Activated T-cell treated with anti-CD3 and anti-CD28 coated beads, Interleukin-2, amount 50 U/mL, for 48 hours (primary cell): ENCODE measurements at regions not wholly inside any gene's neighbourhood (a gene's known extent, or its start where the extent isn't known, plus 50 kb on each side); places are given as distances from the start of the nearest gene placed in this dataset.
A peak's percentile ranks its signal among the peaks of the same experiment; 100 is the strongest.

Experiments
- DNase-seq, 2 experiments: peaks; one replicate each; pipeline ENCODE4 v3.0.0-alpha.2; 2020

- no peak for DNase-seq
Measured at GRCh38 chr6:105639124-105639523, 236.2 kb upstream of the PREP start.

GRCh38 chr6:105633814-105634213 is 230.9 kb upstream of the PREP start:
- DNase-seq: no peak

GRCh38 chr6:105628156-105628860 is 225.4 kb upstream of the PREP start:
- no peak for DNase-seq

GRCh38 chr6:105626295-105627158 is 223.6 kb upstream of the PREP start:
- DNase-seq: no peak

GRCh38 chr6:105624021-105624420 is 221.1 kb upstream of the PREP start:
- no peak for DNase-seq

- DNase-seq: no peak
Measured at GRCh38 chr6:105622226-105622625, 219.3 kb upstream of the PREP start.

- DNase-seq: no peak
Measured at GRCh38 chr6:105621564-105622175, 218.8 kb upstream of the PREP start.

- DNase-seq: peak in 1 of 2 experiments; percentile 38
Measured at GRCh38 chr6:105620878-105621277, 218.0 kb upstream of the PREP start.

GRCh38 chr6:105619971-105620741 is 217.3 kb upstream of the PREP start:
- DNase-seq: no peak

- DNase-seq: no peak
Measured at GRCh38 chr6:105618247-105618646, 215.4 kb upstream of the PREP start.

GRCh38 chr6:105616521-105616920 is 213.6 kb upstream of the PREP start:
- DNase-seq: no peak

- DNase-seq: no peak
Measured at GRCh38 chr6:105611606-105612005, 208.7 kb upstream of the PREP start.

GRCh38 chr6:105609375-105609991 is 206.6 kb upstream of the PREP start:
- DNase-seq: no peak

GRCh38 chr6:105608711-105609374 is 206.0 kb upstream of the PREP start:
- DNase-seq: no peak

GRCh38 chr6:105607636-105608621 is 205.0 kb upstream of the PREP start:
- DNase-seq: no peak

GRCh38 chr6:105606831-105607463 is 204.1 kb upstream of the PREP start:
- no peak for DNase-seq

GRCh38 chr6:105604587-105604884 is 201.7 kb upstream of the PREP start:
- no peak for DNase-seq

GRCh38 chr6:105603788-105604586 is 201.1 kb upstream of the PREP start:
- no peak for DNase-seq

- peak; percentile 65 to 66 for DNase-seq
Measured at GRCh38 chr6:105601541-105602236, 198.8 kb upstream of the PREP start.
